Lower leg skin (tissue), 3 donors: ENCODE measurements at regions not wholly inside any gene's neighbourhood (a gene's known extent, or its start where the extent isn't known, plus 50 kb on each side); places are given as distances from the start of the nearest gene placed in this dataset.

Source experiments
- CTCF ChIP-seq, 3 donors: fragments of 450-650 bp; IDR thresholded peaks; one replicate each; pipeline ENCODE4 v1.5.1; 2016; ENCODE audit warnings: antibody characterized with exemption in 3 of 3, mild to moderate bottlenecking in 3 of 3, moderate library complexity in 2 of 3
- POLR2A ChIP-seq, 2 donors: fragments of 450-650 bp; IDR thresholded peaks; one replicate each; pipeline ENCODE4 v1.6.1; 2016 to 2017; ENCODE audit warnings: antibody characterized with exemption in 2 of 2, mild to moderate bottlenecking in 1 of 2, moderate library complexity in 1 of 2

DNA sequence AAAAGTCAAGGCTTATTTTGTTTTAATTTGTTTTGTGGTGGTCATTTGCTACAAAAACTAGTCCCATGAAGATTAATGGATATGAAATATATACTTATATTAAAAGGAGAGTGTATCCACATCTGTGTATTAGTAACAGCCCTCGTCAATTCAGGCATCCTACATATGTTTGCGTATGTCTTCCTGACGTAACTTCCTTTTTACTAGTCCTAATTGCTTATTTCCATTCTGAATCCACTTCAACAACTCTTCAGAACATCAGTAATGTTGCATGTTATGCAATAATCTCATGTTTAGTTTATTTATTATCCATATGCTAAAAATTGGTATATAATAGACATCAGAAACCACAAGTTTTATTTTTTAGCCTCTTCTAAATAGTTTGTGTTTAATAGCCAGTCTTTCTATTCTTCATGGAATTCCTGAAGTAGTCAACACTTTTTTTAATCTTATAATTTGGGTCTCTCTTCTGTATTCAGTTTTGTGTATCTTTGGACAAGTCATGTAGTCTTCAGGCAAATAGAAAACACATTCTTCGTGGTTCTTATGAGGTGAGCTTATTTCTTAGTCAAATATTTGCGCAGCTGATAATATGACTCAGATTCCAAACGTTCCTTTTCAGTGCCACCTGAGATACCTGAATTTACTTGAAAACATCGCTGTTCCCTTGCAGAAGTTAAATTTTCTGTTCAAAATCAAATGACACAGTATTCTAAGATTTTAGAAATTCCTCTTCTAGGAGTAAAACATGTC, 268.6 kb downstream of the CCDC59 start:
- no peak for TF ChIP-seq POLR2A (IDR thresholded peaks at IDR 0.05)
- TF ChIP-seq CTCF (IDR thresholded peaks at IDR 0.05) = no peak
